Prostate gland (tissue), 2 donors: ENCODE measurements at regions not wholly inside any gene's neighbourhood (a gene's known extent, or its start where the extent isn't known, plus 50 kb on each side); places are given as distances from the start of the nearest gene placed in this dataset.

Source experiments
- DNase-seq: peaks from one replicate; pipeline ENCODE4 v3.0.0-alpha.2; 2019; ENCODE audit warnings: low spot score
- H3K27ac ChIP-seq, 2 donors: fragments of 200-600 bp; sonication (generic); 2 replicates each; pipeline ENCODE4 v1.5.1; 2017 to 2019
- H3K27me3 ChIP-seq: fragments of 200-600 bp; sonication (generic); replicated peaks from 2 replicates; pipeline ENCODE4 v1.5.1; 2019; ENCODE audit not compliant: insufficient read depth
- H3K36me3 ChIP-seq, 2 donors: fragments of 200-600 bp; sonication (generic); 1 replicate in 1 of 2; 2 replicates in 1 of 2; pipeline versions ENCODE4 v1.5.1 to v1.8.1; 2017 to 2019
- H3K4me1 ChIP-seq: fragments of 200-600 bp; sonication (generic); replicated peaks from 2 replicates; pipeline ENCODE4 v1.5.1; 2019
- H3K4me3 ChIP-seq, 2 donors: fragments of 200-600 bp; sonication (generic); 2 replicates each; pipeline ENCODE4 v1.5.1; 2017 to 2019
- H3K9me3 ChIP-seq: fragments of 200-600 bp; sonication (generic); 2 replicates; pipeline ENCODE4 v1.5.1; 2017
- POLR2A ChIP-seq: fragments of 450-650 bp; IDR thresholded peaks from one replicate; pipeline ENCODE4 v1.6.1; 2016; ENCODE audit warnings: antibody characterized with exemption, mild to moderate bottlenecking
- POLR2AphosphoS5 ChIP-seq: sonication (generic); formaldehyde crosslinking; IDR thresholded peaks from one replicate; pipeline ENCODE4 v1.6.1; 2017; ENCODE audit warnings: antibody characterized with exemption
- WGBS: methylation state at CpG from one replicate; pipeline ENCODE4 v1.1.5; 2018; 5-methylcytosine and 5-hydroxymethylcytosine counted together
- intact Hi-C: fragments of 100-400 bp; cut with DNase I; formaldehyde crosslinking; loops from one replicate; pipeline ENCODE4 v1.14.2; 2022
- TF ChIP-seq, protein P1 (sequence below), 4 experiments: fragments of 200-600 bp in 2 of 4; fragments of 450-650 bp in 2 of 4; sonication (generic) in 2 of 4; IDR thresholded peaks; 1 replicate in 3 of 4; 2 replicates in 1 of 4; pipeline ENCODE4 v1.5.1; 2016 to 2019; ENCODE audit warnings: antibody characterized with exemption in 4 of 4, mild to moderate bottlenecking in 2 of 4, moderate library complexity in 2 of 4

DNA sequence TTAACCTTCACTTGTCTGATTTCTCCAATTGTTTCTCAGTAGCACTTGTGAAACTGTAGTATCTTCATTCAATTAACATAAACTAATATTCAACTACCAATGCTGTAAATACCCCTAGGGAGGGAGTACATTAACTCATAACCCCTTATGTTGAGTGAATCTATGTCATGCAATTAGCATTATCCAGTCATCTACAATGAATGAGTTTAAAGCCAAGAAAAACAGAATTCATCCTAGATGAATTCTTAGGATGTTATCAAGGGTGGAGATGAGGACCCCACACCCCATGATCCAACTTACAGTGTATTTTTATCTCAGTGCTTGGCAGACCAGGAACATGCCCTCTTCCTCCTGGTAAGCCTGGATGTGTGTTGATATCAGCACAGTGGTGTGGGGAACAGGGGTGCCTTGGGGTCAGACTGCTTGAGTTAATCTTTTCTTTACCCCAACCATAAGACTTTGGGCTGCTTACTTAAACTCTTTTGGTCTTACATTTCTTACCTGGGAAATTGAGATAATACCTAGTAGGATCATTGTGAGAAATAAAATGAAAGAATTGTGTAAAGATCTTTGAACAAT is 62.1 kb upstream of the SCOC start:
- Histone ChIP-seq H3K27me3 (no peaks in the 10 kb centered on the region), H3K36me3 (no peaks in the 10 kb centered on the region), H3K27ac (no peak overlapping the region), H3K4me3 (no peak overlapping the region), H3K4me1 (no peaks in the 10 kb centered on the region), H3K9me3 (no peaks in the 10 kb centered on the region)
- no peak for TF ChIP-seq POLR2A
- TF ChIP-seq POLR2AphosphoS5 = no peak
- TF ChIP-seq, protein P1, sequence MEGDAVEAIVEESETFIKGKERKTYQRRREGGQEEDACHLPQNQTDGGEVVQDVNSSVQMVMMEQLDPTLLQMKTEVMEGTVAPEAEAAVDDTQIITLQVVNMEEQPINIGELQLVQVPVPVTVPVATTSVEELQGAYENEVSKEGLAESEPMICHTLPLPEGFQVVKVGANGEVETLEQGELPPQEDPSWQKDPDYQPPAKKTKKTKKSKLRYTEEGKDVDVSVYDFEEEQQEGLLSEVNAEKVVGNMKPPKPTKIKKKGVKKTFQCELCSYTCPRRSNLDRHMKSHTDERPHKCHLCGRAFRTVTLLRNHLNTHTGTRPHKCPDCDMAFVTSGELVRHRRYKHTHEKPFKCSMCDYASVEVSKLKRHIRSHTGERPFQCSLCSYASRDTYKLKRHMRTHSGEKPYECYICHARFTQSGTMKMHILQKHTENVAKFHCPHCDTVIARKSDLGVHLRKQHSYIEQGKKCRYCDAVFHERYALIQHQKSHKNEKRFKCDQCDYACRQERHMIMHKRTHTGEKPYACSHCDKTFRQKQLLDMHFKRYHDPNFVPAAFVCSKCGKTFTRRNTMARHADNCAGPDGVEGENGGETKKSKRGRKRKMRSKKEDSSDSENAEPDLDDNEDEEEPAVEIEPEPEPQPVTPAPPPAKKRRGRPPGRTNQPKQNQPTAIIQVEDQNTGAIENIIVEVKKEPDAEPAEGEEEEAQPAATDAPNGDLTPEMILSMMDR (IDR thresholded peaks at IDR 0.05) = no peak
- intact Hi-C loops = no loop called here
- DNase-seq = no peak

DNA sequence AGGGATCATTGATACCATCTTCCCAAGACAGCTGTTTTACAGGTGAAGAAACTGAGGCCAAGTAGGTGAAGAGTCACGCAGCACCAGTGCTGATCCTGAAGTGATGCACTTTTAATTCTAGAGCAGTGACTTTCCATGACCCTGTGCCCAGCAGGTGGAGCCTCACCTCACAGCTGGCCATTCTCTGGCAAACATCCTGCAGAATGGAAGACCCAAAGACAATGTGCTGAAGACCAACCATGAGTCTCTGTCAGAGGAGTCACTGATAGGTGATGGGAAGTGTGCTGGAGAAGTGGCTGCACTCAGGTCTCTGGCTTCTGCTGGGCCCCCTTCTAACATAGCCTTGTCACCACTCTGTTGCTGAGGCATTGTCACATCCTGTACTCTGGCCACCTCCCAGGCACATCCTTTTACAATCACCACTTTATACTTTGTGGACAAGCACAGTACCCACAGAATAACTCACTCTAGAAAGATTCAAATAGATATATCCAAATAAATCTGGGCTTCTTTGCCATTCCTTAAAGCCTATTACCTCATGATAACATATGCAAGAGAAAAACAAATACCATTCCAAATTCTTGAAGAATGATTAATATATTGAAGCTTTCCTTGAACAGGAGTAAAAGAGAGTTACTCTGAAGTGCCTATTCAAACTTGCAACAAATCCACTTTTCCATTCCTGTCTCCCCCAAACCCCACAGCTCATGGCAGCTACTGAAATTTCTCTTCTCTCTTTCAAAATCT is 64.1 kb upstream of the SCOC start:
- TF ChIP-seq, protein P1 (IDR thresholded peaks at IDR 0.05) = no peak
- no peak for TF ChIP-seq POLR2AphosphoS5
- TF ChIP-seq POLR2A = no peak
- 83% methylated on average over 1 of the region's 1 CpG for WGBS
- Histone ChIP-seq H3K9me3 (no peaks in the 10 kb centered on the region), H3K4me3 (no peak overlapping the region), H3K27me3 (no peaks in the 10 kb centered on the region), H3K4me1 (peaks cover 3% of the 10 kb centered on the region), H3K36me3 (no peaks in the 10 kb centered on the region), H3K27ac (peak overlapping the region; percentile 58 to 66)
- intact Hi-C loops = no loop called here
- no peak for DNase-seq

DNA sequence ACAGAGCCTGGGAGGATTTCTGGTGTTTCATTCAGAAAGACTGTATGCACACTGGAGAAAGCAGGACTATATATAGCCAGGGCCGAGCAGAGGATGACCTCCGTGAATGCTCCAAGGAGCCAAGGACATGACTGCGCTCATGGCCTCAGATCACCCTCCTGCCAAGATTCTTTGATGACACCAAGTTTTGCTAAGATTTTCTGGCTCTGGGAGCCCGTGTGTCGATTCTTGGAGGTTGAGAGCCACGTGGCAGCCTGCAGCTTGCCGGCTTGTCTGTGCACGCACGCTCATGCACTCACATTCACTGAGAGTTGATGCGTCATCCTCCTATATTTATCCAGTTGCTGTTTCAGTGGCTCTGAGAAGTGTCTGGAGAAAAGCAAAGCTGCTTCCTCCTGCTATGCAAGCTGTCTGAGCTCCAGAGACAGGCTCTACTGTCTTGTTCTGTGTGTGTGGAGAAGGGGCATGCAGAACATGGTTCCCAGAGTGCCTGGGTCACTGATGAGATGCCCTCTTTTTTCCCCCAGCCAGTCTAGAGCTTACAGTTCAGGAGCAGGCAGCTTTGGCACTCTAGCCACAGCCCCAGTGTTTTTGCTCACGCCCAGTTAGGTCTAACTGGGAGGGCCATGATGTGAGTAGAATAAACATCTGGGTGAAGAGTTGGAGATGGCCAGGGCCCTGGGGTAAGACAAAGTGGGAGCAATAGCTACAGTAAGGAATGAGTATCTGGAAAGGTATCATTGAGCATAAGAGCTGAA is 64.9 kb upstream of the SCOC start:
- Histone ChIP-seq H3K27me3 (no peaks in the 10 kb centered on the region), H3K27ac (peak overlapping the region; percentile 58 to 66), H3K4me3 (no peak overlapping the region), H3K9me3 (no peaks in the 10 kb centered on the region), H3K36me3 (no peaks in the 10 kb centered on the region), H3K4me1 (peaks cover 3% of the 10 kb centered on the region)
- TF ChIP-seq POLR2A = no peak
- TF ChIP-seq POLR2AphosphoS5 = peak; percentile 79
- TF ChIP-seq, protein P1 (IDR thresholded peaks at IDR 0.05) = no peak
- peak; percentile 81 for DNase-seq
- intact Hi-C loops = no loop called here
- 40% methylated on average over 11 of the region's 11 CpGs for WGBS

DNA sequence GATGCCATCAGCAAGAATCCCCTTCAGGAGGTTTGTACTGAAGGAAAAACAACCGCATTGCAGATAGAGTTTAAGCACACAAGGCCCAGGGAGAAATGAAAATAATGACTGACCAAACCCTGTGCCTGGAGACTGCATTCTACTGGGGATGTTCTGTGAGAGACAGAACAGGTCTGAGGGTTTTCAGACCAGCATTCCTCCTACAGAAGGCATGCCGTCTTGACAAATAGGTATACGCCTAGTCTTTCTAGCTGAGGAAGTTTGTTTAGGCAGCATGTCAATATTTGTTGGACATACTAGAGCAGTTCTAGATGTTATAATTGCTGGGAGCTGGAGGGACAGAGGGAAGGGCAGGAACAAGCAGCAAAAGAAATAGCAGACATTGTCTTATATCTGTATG is 68.4 kb upstream of the SCOC start:
- TF ChIP-seq POLR2AphosphoS5 (peak; percentile 85), POLR2A (no peak)
- TF ChIP-seq, protein P1 (IDR thresholded peaks at IDR 0.05) = no peak
- no peaks in the 10 kb centered on the region for H3K36me3 ChIP-seq
- H3K27ac ChIP-seq = peak overlapping the region in 1 of 2 donors; percentile 22
- peak; percentile 67 for DNase-seq
- H3K4me3 ChIP-seq = no peak overlapping the region
- 43% methylated on average over 3 of the region's 3 CpGs for WGBS
- intact Hi-C loops = no loop called here
- peaks cover 3% of the 10 kb centered on the region for H3K4me1 ChIP-seq
- H3K27me3 ChIP-seq = no peaks in the 10 kb centered on the region
- H3K9me3 ChIP-seq = no peaks in the 10 kb centered on the region
